ENCODE measurements at regions not wholly inside any gene's neighbourhood (a gene's known extent, or its start where the extent isn't known, plus 50 kb on each side); places are given as distances from the start of the nearest gene placed in this dataset.

DNA sequence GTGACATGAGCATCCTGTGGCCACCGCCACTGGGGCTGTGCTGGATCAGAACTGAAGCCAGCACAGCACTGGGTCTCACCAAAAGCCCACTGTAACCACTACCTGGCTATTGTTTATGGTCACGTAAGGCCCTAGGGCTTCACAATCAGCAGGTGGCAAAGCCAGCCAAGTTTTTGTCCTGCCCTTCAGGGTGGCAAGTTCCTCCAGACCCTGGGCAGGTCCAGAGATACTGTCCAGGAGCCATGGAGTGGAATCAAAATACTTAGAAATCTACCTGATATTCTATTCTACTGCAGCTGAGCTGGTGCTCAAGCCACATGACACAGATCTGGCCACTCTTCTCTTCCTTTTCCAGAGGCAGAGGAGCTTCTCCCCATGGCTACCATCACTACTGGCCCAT lies 121.2 kb upstream of the CXXC4 start:
- H3K9me3 ChIP-seq (ENCODE audit: insufficient read depth, low read length) = no peaks in the 10 kb centered on the region
- no peak overlapping the region for H3K4me2 ChIP-seq (ENCODE audit: low read depth, low read length, poor library complexity, severe bottlenecking)
- H3K9me2 ChIP-seq (replicated peaks; ENCODE audit: insufficient read depth, low read length) = no peaks in the 10 kb centered on the region
- H3K27ac ChIP-seq (ENCODE audit: low read depth, low read length) = no peak overlapping the region
- no peak overlapping the region for H3K4me3 ChIP-seq (ENCODE audit: insufficient read depth, low read length, poor library complexity, severe bottlenecking)
- H3K79me2 ChIP-seq (ENCODE audit: insufficient read depth, low read length) = no peaks in the 10 kb centered on the region
- no peaks in the 10 kb centered on the region for H3F3A ChIP-seq (ENCODE audit: insufficient read depth)
- no peaks in the 10 kb centered on the region for H3K36me3 ChIP-seq (ENCODE audit: low read length)
- H2AFZ ChIP-seq (ENCODE audit: low read depth, low read length, severe bottlenecking) = no peak overlapping the region
- no peaks in the 10 kb centered on the region for H4K20me1 ChIP-seq (ENCODE audit: low read depth, low read length)
- H3K27me3 ChIP-seq (ENCODE audit: low read length) = no peaks in the 10 kb centered on the region
- no peak for TF ChIP-seq EZH2phosphoT487 (conservative IDR thresholded peaks at IDR 0.05; ENCODE audit: low read length)
- TF ChIP-seq, protein P1, sequence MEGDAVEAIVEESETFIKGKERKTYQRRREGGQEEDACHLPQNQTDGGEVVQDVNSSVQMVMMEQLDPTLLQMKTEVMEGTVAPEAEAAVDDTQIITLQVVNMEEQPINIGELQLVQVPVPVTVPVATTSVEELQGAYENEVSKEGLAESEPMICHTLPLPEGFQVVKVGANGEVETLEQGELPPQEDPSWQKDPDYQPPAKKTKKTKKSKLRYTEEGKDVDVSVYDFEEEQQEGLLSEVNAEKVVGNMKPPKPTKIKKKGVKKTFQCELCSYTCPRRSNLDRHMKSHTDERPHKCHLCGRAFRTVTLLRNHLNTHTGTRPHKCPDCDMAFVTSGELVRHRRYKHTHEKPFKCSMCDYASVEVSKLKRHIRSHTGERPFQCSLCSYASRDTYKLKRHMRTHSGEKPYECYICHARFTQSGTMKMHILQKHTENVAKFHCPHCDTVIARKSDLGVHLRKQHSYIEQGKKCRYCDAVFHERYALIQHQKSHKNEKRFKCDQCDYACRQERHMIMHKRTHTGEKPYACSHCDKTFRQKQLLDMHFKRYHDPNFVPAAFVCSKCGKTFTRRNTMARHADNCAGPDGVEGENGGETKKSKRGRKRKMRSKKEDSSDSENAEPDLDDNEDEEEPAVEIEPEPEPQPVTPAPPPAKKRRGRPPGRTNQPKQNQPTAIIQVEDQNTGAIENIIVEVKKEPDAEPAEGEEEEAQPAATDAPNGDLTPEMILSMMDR (IDR thresholded peaks at IDR 0.05; ENCODE audit: insufficient read depth, low read length, poor library complexity, severe bottlenecking) = no peak
- H3K9ac ChIP-seq (ENCODE audit: low read length) = no peak overlapping the region

DNA sequence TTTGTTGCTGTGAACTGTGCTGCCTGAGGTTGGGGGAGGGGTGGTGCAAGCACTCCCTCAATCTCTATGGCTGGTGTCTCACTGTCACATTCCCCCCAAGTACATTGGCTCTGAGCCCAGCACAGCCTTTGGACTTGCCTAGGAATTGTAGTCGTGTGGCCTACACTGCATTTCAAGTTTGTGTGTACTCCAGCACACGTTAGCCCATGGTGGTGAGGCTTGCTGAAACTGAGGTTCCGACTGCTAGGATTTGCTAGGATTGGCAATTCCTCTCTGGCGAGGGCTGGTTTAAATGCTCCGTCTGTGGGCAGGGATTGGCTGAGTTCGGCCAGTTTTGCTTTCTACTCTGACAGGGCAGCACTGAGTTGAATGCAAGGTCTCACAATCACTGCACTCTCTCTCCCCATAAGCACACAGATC lies 121.7 kb upstream of the CXXC4 start:
- Histone ChIP-seq H3K36me3 (ENCODE audit: low read length) (no peaks in the 10 kb centered on the region), H3K9ac (ENCODE audit: low read length) (no peak overlapping the region), H3K4me3 (ENCODE audit: insufficient read depth, low read length, poor library complexity, severe bottlenecking) (no peak overlapping the region), H3K9me3 (ENCODE audit: insufficient read depth, low read length) (no peaks in the 10 kb centered on the region), H4K20me1 (ENCODE audit: low read depth, low read length) (no peaks in the 10 kb centered on the region), H3F3A (ENCODE audit: insufficient read depth) (no peaks in the 10 kb centered on the region), H3K4me2 (ENCODE audit: low read depth, low read length, poor library complexity, severe bottlenecking) (no peak overlapping the region), H3K27ac (ENCODE audit: low read depth, low read length) (no peak overlapping the region), H2AFZ (ENCODE audit: low read depth, low read length, severe bottlenecking) (no peak overlapping the region), H3K27me3 (ENCODE audit: low read length) (no peaks in the 10 kb centered on the region), H3K9me2 (replicated peaks; ENCODE audit: insufficient read depth, low read length) (no peaks in the 10 kb centered on the region), H3K79me2 (ENCODE audit: insufficient read depth, low read length) (no peaks in the 10 kb centered on the region)
- TF ChIP-seq, protein P1 (IDR thresholded peaks at IDR 0.05; ENCODE audit: insufficient read depth, low read length, poor library complexity, severe bottlenecking) = no peak
- no peak for TF ChIP-seq EZH2phosphoT487 (conservative IDR thresholded peaks at IDR 0.05; ENCODE audit: low read length)

DNA sequence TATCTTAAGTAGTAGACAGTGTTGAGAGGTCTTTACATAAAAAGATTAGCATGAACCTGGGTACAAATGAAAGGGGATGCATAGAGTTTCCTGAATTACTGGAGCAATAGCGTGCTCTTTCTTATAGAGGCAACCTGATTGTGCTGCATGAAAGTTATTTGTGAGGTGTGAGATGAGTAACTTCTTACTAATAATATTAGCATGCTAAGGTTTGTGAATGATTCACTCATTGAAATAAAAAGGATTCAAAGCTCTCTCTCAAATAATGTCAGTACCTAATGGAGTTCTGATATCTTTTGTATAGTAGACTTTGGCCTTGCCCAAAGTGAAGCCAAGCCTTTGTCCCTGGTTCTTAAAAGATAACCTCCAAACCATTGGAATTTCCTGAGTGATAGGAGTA lies 131.0 kb upstream of the CXXC4 start:
- H2AFZ ChIP-seq (ENCODE audit: low read depth, low read length, severe bottlenecking) = no peak overlapping the region
- H3K9me3 ChIP-seq (ENCODE audit: insufficient read depth, low read length) = no peaks in the 10 kb centered on the region
- no peak overlapping the region for H3K9ac ChIP-seq (ENCODE audit: low read length)
- H3K9me2 ChIP-seq (replicated peaks; ENCODE audit: insufficient read depth, low read length) = no peaks in the 10 kb centered on the region
- no peaks in the 10 kb centered on the region for H3F3A ChIP-seq (ENCODE audit: insufficient read depth)
- no peaks in the 10 kb centered on the region for H3K79me2 ChIP-seq (ENCODE audit: insufficient read depth, low read length)
- TF ChIP-seq, protein P1 (IDR thresholded peaks at IDR 0.05; ENCODE audit: insufficient read depth, low read length, poor library complexity, severe bottlenecking) = no peak
- no peak for TF ChIP-seq EZH2phosphoT487 (conservative IDR thresholded peaks at IDR 0.05; ENCODE audit: low read length)
- H4K20me1 ChIP-seq (ENCODE audit: low read depth, low read length) = no peaks in the 10 kb centered on the region
- no peak overlapping the region for H3K4me2 ChIP-seq (ENCODE audit: low read depth, low read length, poor library complexity, severe bottlenecking)
- H3K27me3 ChIP-seq (ENCODE audit: low read length) = no peaks in the 10 kb centered on the region
- no peak overlapping the region for H3K4me3 ChIP-seq (ENCODE audit: insufficient read depth, low read length, poor library complexity, severe bottlenecking)
- H3K36me3 ChIP-seq (ENCODE audit: low read length) = no peaks in the 10 kb centered on the region
- H3K27ac ChIP-seq (ENCODE audit: low read depth, low read length) = no peak overlapping the region

Measured in SU-DHL-6 (cell line).